Trophoblast cell (in vitro differentiated cells and primary cell): ENCODE measurements at regions not wholly inside any gene's neighbourhood (a gene's known extent, or its start where the extent isn't known, plus 50 kb on each side); places are given as distances from the start of the nearest gene placed in this dataset.

ENCODE experiments used
- DNase-seq, 2 donors: peaks; one replicate each; pipeline ENCODE4 v3.0.0-alpha.2; 2016
- H2AFZ ChIP-seq: 2 replicates; pipeline ENCODE4 v1.6.1; 2013; ENCODE audit warnings: low read length, moderate library complexity, mild to moderate bottlenecking; ENCODE audit not compliant: insufficient read depth, poor library complexity
- H2AK5ac ChIP-seq: 2 replicates; pipeline ENCODE4 v1.6.1; 2013; ENCODE audit warnings: mild to moderate bottlenecking, low read length
- H2BK120ac ChIP-seq: 2 replicates; pipeline ENCODE4 v1.6.1; 2013; ENCODE audit warnings: low read length, mild to moderate bottlenecking, moderate library complexity; ENCODE audit not compliant: insufficient read depth, poor library complexity
- H2BK12ac ChIP-seq: 2 replicates; pipeline ENCODE4 v1.6.1; 2013; ENCODE audit warnings: mild to moderate bottlenecking, low read length, moderate library complexity
- H2BK5ac ChIP-seq: 2 replicates; pipeline ENCODE4 v1.6.1; 2013; ENCODE audit warnings: low read length, low read depth, moderate library complexity, mild to moderate bottlenecking; ENCODE audit not compliant: poor library complexity
- H3K14ac ChIP-seq: 2 replicates; pipeline ENCODE4 v1.6.1; 2013; ENCODE audit warnings: mild to moderate bottlenecking, low read length
- H3K18ac ChIP-seq: 2 replicates; pipeline ENCODE4 v1.6.1; 2013; ENCODE audit warnings: mild to moderate bottlenecking, low read length
- H3K23ac ChIP-seq: 2 replicates; pipeline ENCODE4 v1.6.1; 2013; ENCODE audit warnings: low read length
- H3K27ac ChIP-seq: 2 replicates; pipeline ENCODE4 v1.5.1; 2013; ENCODE audit warnings: low read depth, mild to moderate bottlenecking, inconsistent platforms, low read length, moderate library complexity
- H3K27me3 ChIP-seq: 2 replicates; pipeline ENCODE4 v1.6.1; 2013; ENCODE audit warnings: inconsistent platforms, mild to moderate bottlenecking, low read length, moderate library complexity; ENCODE audit not compliant: insufficient read depth
- H3K36me3 ChIP-seq, 2 experiments: 1 replicate in 1 of 2; 2 replicates in 1 of 2; pipeline ENCODE4 v1.6.1; 2013; ENCODE audit warnings: low read length in 2 of 2, mild to moderate bottlenecking in 2 of 2, moderate library complexity in 1 of 2; ENCODE audit not compliant: insufficient read depth in 2 of 2, control insufficient read depth in 1 of 2
- H3K4ac ChIP-seq: 2 replicates; pipeline ENCODE4 v1.6.1; 2013; ENCODE audit warnings: low read depth, mild to moderate bottlenecking, low read length, moderate library complexity
- H3K4me1 ChIP-seq, 2 experiments: 1 replicate in 1 of 2; 2 replicates in 1 of 2; pipeline ENCODE4 v1.6.1; 2013; ENCODE audit warnings: low read length in 2 of 2, mild to moderate bottlenecking in 2 of 2, moderate library complexity in 1 of 2; ENCODE audit not compliant: insufficient read depth in 2 of 2, control insufficient read depth in 1 of 2
- H3K4me2 ChIP-seq: 2 replicates; pipeline ENCODE4 v1.6.1; 2013; ENCODE audit warnings: inconsistent platforms, mild to moderate bottlenecking, low read length, moderate library complexity
- H3K4me3 ChIP-seq: 2 replicates; pipeline ENCODE4 v1.5.1; 2013; ENCODE audit warnings: mild to moderate bottlenecking, low read depth, low read length, inconsistent platforms
- H3K79me1 ChIP-seq: one replicate; pipeline ENCODE4 v1.6.1; 2013; ENCODE audit warnings: low read length
- H3K79me2 ChIP-seq: 2 replicates; pipeline ENCODE4 v1.6.1; 2013; ENCODE audit warnings: low read length, mild to moderate bottlenecking; ENCODE audit not compliant: control insufficient read depth, insufficient read depth, poor library complexity
- H3K9ac ChIP-seq: 2 replicates; pipeline ENCODE4 v1.6.1; 2013; ENCODE audit warnings: mild to moderate bottlenecking, low read length
- H3K9me3 ChIP-seq: 2 replicates; pipeline ENCODE4 v1.6.1; 2013; ENCODE audit warnings: low read depth, mild to moderate bottlenecking, control low read depth, inconsistent platforms, low read length; ENCODE audit not compliant: insufficient read depth
- H4K12ac ChIP-seq: 2 replicates; pipeline ENCODE4 v1.6.1; 2013; ENCODE audit warnings: low read depth, mild to moderate bottlenecking, low read length, moderate library complexity
- H4K8ac ChIP-seq: 2 replicates; pipeline ENCODE4 v1.6.1; 2013; ENCODE audit warnings: low read depth, mild to moderate bottlenecking, low read length, moderate library complexity
- H4K91ac ChIP-seq: one replicate; pipeline ENCODE4 v1.6.1; 2013; ENCODE audit warnings: low read depth, mild to moderate bottlenecking, low read length, moderate library complexity
- WGBS: extraction: QIAGEN DNeasy Blood & Tissue Kit; methylation state at CpG from one replicate; pipeline ENCODE4 v1.1.7; 2013; ENCODE audit warnings: missing lambda C conversion rate; ENCODE audit not compliant: insufficient read length, insufficient coverage; ENCODE audit errors: extremely low coverage; 5-methylcytosine and 5-hydroxymethylcytosine counted together

- no peak overlapping the region for H3K18ac ChIP-seq
- no peaks in the 10 kb centered on the region for H3K36me3 ChIP-seq
- H3K79me2 ChIP-seq = no peaks in the 10 kb centered on the region
- no peak overlapping the region for H2BK120ac ChIP-seq
- no peak overlapping the region for H2AK5ac ChIP-seq
- H3K4ac ChIP-seq = no peak overlapping the region
- H3K9me3 ChIP-seq = no peaks in the 10 kb centered on the region
- no peak overlapping the region for H4K91ac ChIP-seq
- DNase-seq = no peak
- H2BK5ac ChIP-seq = no peak overlapping the region
- H3K27ac ChIP-seq = no peak overlapping the region
- H2BK12ac ChIP-seq = no peak overlapping the region
- H3K23ac ChIP-seq = no peak overlapping the region
- peaks cover 2% of the 10 kb centered on the region for H3K79me1 ChIP-seq
- no peak overlapping the region for H4K8ac ChIP-seq
- no peak overlapping the region for H3K9ac ChIP-seq
- H3K4me2 ChIP-seq = no peak overlapping the region
- H3K27me3 ChIP-seq = no peaks in the 10 kb centered on the region
- H4K12ac ChIP-seq = no peak overlapping the region
- H3K4me3 ChIP-seq = no peak overlapping the region
- H3K14ac ChIP-seq = no peak overlapping the region
- H2AFZ ChIP-seq = no peak overlapping the region
- no CpG with 5 or more reads among the region's 5 CpGs for WGBS
- H3K4me1 ChIP-seq = peaks cover 7 to 8% of the 10 kb centered on the region in 2 experiments
These were observed 620.0 kb downstream of the CCDC171 start for GRCh38 chr9:16172796-16173195.

GRCh38 chr9:16174915-16175314 lies 622.1 kb downstream of the CCDC171 start:
- H3K23ac ChIP-seq = no peak overlapping the region
- no peak overlapping the region for H3K18ac ChIP-seq
- H3K27ac ChIP-seq = no peak overlapping the region
- no peak overlapping the region for H3K14ac ChIP-seq
- no peak overlapping the region for H2AK5ac ChIP-seq
- no peak for DNase-seq
- H2BK12ac ChIP-seq = no peak overlapping the region
- no peak overlapping the region for H2AFZ ChIP-seq
- H3K36me3 ChIP-seq = no peaks in the 10 kb centered on the region
- no peak overlapping the region for H4K91ac ChIP-seq
- H3K79me1 ChIP-seq = peaks cover 2% of the 10 kb centered on the region
- H4K12ac ChIP-seq = no peak overlapping the region
- no peak overlapping the region for H3K9ac ChIP-seq
- peaks cover 7 to 9% of the 10 kb centered on the region in 2 experiments for H3K4me1 ChIP-seq
- no peak overlapping the region for H4K8ac ChIP-seq
- no peak overlapping the region for H2BK5ac ChIP-seq
- H3K9me3 ChIP-seq = no peaks in the 10 kb centered on the region
- H3K79me2 ChIP-seq = no peaks in the 10 kb centered on the region
- H3K27me3 ChIP-seq = no peaks in the 10 kb centered on the region
- no peak overlapping the region for H3K4me2 ChIP-seq
- H3K4me3 ChIP-seq = no peak overlapping the region
- H3K4ac ChIP-seq = no peak overlapping the region
- no peak overlapping the region for H2BK120ac ChIP-seq

GRCh38 chr9:16175461-16175860 lies 622.6 kb downstream of the CCDC171 start:
- no peak overlapping the region for H3K4me2 ChIP-seq
- H2AK5ac ChIP-seq = no peak overlapping the region
- no peak overlapping the region for H3K4me3 ChIP-seq
- H3K9ac ChIP-seq = no peak overlapping the region
- no peak overlapping the region for H3K27ac ChIP-seq
- H3K23ac ChIP-seq = no peak overlapping the region
- H2BK12ac ChIP-seq = no peak overlapping the region
- H3K4me1 ChIP-seq = peaks cover 7 to 9% of the 10 kb centered on the region in 2 experiments
- no peak overlapping the region for H4K12ac ChIP-seq
- H4K91ac ChIP-seq = no peak overlapping the region
- H3K27me3 ChIP-seq = no peaks in the 10 kb centered on the region
- H3K36me3 ChIP-seq = no peaks in the 10 kb centered on the region
- H3K14ac ChIP-seq = no peak overlapping the region
- H3K18ac ChIP-seq = no peak overlapping the region
- peaks cover 2% of the 10 kb centered on the region for H3K79me1 ChIP-seq
- no peak overlapping the region for H2AFZ ChIP-seq
- no peak overlapping the region for H2BK5ac ChIP-seq
- H2BK120ac ChIP-seq = no peak overlapping the region
- no peak overlapping the region for H4K8ac ChIP-seq
- no peak for DNase-seq
- no peaks in the 10 kb centered on the region for H3K79me2 ChIP-seq
- no peak overlapping the region for H3K4ac ChIP-seq
- WGBS = no CpG with 5 or more reads among the region's 3 CpGs
- no peaks in the 10 kb centered on the region for H3K9me3 ChIP-seq

GRCh38 chr9:16178294-16178693 lies 625.5 kb downstream of the CCDC171 start:
- Histone ChIP-seq H2BK5ac (no peak overlapping the region), H4K8ac (no peak overlapping the region), H2BK120ac (no peak overlapping the region), H2BK12ac (no peak overlapping the region), H3K4ac (no peak overlapping the region), H3K23ac (no peak overlapping the region), H3K36me3 (no peaks in the 10 kb centered on the region), H3K14ac (no peak overlapping the region), H3K79me1 (peaks cover 2% of the 10 kb centered on the region), H3K18ac (no peak overlapping the region), H2AFZ (no peak overlapping the region), H3K4me1 (peaks cover 4 to 5% of the 10 kb centered on the region in 2 experiments), H2AK5ac (no peak overlapping the region), H3K79me2 (no peaks in the 10 kb centered on the region), H3K9ac (no peak overlapping the region), H3K4me3 (no peak overlapping the region), H3K4me2 (no peak overlapping the region), H3K27ac (no peak overlapping the region), H3K9me3 (no peaks in the 10 kb centered on the region), H3K27me3 (no peaks in the 10 kb centered on the region), H4K91ac (no peak overlapping the region), H4K12ac (no peak overlapping the region)
- no peak for DNase-seq
